ENCODE measurements at regions not wholly inside any gene's neighbourhood (a gene's known extent, or its start where the extent isn't known, plus 50 kb on each side); places are given as distances from the start of the nearest gene placed in this dataset.
"Not testable (repeated sequence)": the region's sequence is repeated elsewhere in the genome, so short reads cannot be mapped to it uniquely, and the experiment has no call there.

GRCh38 chr1:30218438-30218837 lies 504.9 kb downstream of the MATN1 start:
- TF ChIP-seq EP300 (IDR thresholded peaks at IDR 0.05) (no peak), POLR2AphosphoS5 (IDR thresholded peaks at IDR 0.05) (no peak), POLR2A (IDR thresholded peaks at IDR 0.05) (no peak), CTCF (IDR thresholded peaks at IDR 0.05) (no peak)
- WGBS, 2 donors = 42 to 54% methylated on average over 2 of the region's 2 CpGs
- no peaks in the 10 kb centered on the region for H3K9me3 ChIP-seq

DNA sequence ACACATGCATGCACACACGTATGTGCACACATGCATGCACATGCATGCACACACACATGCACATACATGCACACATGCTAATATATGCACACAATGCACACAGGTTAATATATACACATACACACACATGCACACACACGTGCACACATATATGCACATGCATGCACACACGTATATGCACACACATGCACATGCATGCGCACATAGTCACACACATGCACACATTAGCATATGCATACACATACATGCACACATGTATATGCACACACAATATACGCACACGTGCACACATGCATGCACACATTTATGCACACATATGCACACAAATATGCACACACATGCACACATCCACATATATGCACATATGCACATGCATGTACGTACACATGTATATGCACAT lies 506.8 kb downstream of the MATN1 start:
- no peaks in the 10 kb centered on the region for H3K9me3 ChIP-seq
- no peaks in the 10 kb centered on the region for H3K27me3 ChIP-seq
- ATAC-seq (ENCODE audit: low FRiP score in 2 of 2) = no peak
- H3K4me1 ChIP-seq = no peaks in the 10 kb centered on the region
- H3K27ac ChIP-seq = no peak overlapping the region
- no peak for DNase-seq
- WGBS, 2 donors = 84 to 98% methylated on average over 7 of the region's 7 CpGs
- TF ChIP-seq CTCF (IDR thresholded peaks at IDR 0.05) (no peak), EP300 (IDR thresholded peaks at IDR 0.05) (no peak), POLR2AphosphoS5 (IDR thresholded peaks at IDR 0.05) (no peak)
- H3K4me3 ChIP-seq = no peak overlapping the region
- H3K36me3 ChIP-seq = no peaks in the 10 kb centered on the region

More at GRCh38 chr1:30218438-30218837, 504.9 kb downstream of the MATN1 start:
- Histone ChIP-seq H3K4me1 (no peaks in the 10 kb centered on the region), H3K36me3 (no peaks in the 10 kb centered on the region), H3K27me3 (no peaks in the 10 kb centered on the region), H3K27ac (no peak overlapping the region), H3K4me3 (no peak overlapping the region)
- ATAC-seq (ENCODE audit: low FRiP score in 2 of 2) = no peak
- DNase-seq = no peak

DNA sequence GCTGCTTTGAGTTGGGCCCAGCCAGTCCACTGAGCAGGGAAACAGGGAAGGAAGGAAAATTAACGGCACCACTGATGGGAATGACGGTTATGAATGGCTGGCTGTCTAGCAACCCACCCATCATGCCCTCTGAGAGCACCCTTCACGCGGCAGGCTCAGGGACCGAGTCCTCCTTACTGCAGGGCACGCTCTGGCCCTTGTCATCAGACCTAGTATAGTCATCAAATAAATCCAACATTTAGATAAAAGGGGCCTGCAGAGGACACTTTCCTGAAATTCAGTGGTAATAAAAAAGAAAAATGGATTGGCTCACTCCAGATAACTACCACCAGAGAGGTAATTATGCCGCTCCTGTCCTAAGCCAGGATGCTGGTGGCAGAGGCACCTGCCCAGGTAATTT lies 509.4 kb downstream of the MATN1 start:
- TF ChIP-seq POLR2A (IDR thresholded peaks at IDR 0.05) (no peak), POLR2AphosphoS5 (IDR thresholded peaks at IDR 0.05) (no peak), EP300 (IDR thresholded peaks at IDR 0.05) (no peak), CTCF (IDR thresholded peaks at IDR 0.05) (no peak)
- DNase-seq (no peak), ATAC-seq (ENCODE audit: low FRiP score in 2 of 2) (no peak)
- Histone ChIP-seq H3K4me3 (no peak overlapping the region), H3K36me3 (no peaks in the 10 kb centered on the region), H3K9me3 (no peaks in the 10 kb centered on the region), H3K27ac (no peak overlapping the region), H3K4me1 (no peaks in the 10 kb centered on the region), H3K27me3 (no peaks in the 10 kb centered on the region)
- 82 to 89% methylated on average over 7 of the region's 7 CpGs for WGBS, 2 donors

- not testable (repeated sequence) for H3K4me3 ChIP-seq; DNase-seq; H3K27ac ChIP-seq; H3K27me3 ChIP-seq; H3K36me3 ChIP-seq; ATAC-seq (ENCODE audit: low FRiP score in 2 of 2); H3K9me3 ChIP-seq
- 81 to 88% methylated on average over 1 of the region's 1 CpG for WGBS, 2 donors
- H3K4me1 ChIP-seq = peaks cover 0 to 16% (median 2%) of the 10 kb centered on the region in 4 donors
Observed at GRCh38 chr1:30207962-30208361, 515.4 kb downstream of the MATN1 start.

DNA sequence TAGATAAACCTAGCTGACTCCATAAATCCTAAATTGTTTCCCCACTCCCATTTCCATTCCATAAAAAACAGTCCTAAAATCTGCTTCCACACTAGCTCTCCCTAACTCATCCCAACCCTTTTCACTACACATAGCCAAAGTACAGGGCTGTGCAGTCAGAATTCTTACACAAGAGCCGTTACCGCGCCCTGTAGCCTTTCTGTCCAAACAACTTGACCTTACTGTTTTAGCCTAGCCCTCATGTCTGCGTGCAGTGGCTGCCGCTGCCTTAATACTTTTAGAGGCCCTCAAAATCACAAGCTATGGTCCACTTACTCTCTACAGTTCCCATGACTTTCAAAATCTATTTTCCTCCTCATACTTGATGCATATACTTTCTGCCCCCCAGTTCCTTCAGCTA lies 516.8 kb downstream of the MATN1 start:
- not testable (repeated sequence) for H3K36me3 ChIP-seq; H3K27me3 ChIP-seq; H3K27ac ChIP-seq; H3K4me3 ChIP-seq; H3K9me3 ChIP-seq; ATAC-seq (ENCODE audit: low FRiP score in 2 of 2)
- 65 to 86% methylated on average over 5 of the region's 5 CpGs for WGBS, 2 donors
- H3K4me1 ChIP-seq = peaks cover 0 to 16% (median 2%) of the 10 kb centered on the region in 4 donors
- DNase-seq = peak in 1 of 2 donors; percentile 52

DNA sequence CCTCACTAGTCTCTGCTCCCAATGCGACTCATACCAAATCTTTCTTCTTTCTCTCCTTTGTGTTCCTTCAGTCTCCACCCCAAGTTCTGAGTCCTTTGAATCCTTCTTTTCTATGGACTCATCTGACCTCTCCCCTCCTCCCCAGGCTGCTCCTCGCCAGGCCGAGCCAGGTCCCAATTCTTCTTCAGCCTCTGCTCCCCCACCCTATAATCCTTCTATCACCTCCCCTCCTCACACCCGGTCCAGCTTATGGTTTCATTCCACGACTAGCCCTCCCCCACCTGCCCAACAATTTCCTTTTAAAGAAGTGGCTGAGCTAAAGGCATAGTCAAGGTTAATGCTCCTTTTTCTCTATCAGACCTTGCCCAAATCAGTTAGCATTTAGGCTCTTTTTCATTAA lies 518.5 kb downstream of the MATN1 start:
- not testable (repeated sequence) for DNase-seq; H3K9me3 ChIP-seq; H3K36me3 ChIP-seq; ATAC-seq (ENCODE audit: low FRiP score in 2 of 2); H3K27me3 ChIP-seq
- peaks cover 0 to 16% (median 2%) of the 10 kb centered on the region in 4 donors for H3K4me1 ChIP-seq
- 54 to 59% methylated on average over 5 of the region's 5 CpGs for WGBS, 2 donors
- H3K4me3 ChIP-seq = peak overlapping the region in 1 of 4 donors; percentile 6
- peak overlapping the region in 2 of 4 donors; percentile 5 to 30 for H3K27ac ChIP-seq

Measured in upper lobe of left lung (tissue), 6 donors.